ENCODE measurements at regions not wholly inside any gene's neighbourhood (a gene's known extent, or its start where the extent isn't known, plus 50 kb on each side); places are given as distances from the start of the nearest gene placed in this dataset.

- DNase-seq (ENCODE audit: low read depth in 1 of 2, low spot score in 1 of 2): no peak
These were observed 476.2 kb upstream of the RGMA start for GRCh38 chr15:93565201-93565600.

- DNase-seq (ENCODE audit: low read depth in 1 of 2, low spot score in 1 of 2): no peak
These were observed 474.2 kb upstream of the RGMA start for GRCh38 chr15:93563218-93563617.

- no peak for DNase-seq (ENCODE audit: low read depth in 1 of 2, low spot score in 1 of 2)
These were observed 473.5 kb upstream of the RGMA start for GRCh38 chr15:93562395-93563123.

- no peak for DNase-seq (ENCODE audit: low read depth in 1 of 2, low spot score in 1 of 2)
These were observed 468.7 kb upstream of the RGMA start for GRCh38 chr15:93557696-93558095.

GRCh38 chr15:93553167-93553935 lies 464.3 kb upstream of the RGMA start:
- DNase-seq (ENCODE audit: low read depth in 1 of 2, low spot score in 1 of 2): no peak

GRCh38 chr15:93543093-93543492 lies 454.1 kb upstream of the RGMA start:
- no peak for DNase-seq (ENCODE audit: low read depth in 1 of 2, low spot score in 1 of 2)

GRCh38 chr15:93527374-93528050 lies 438.5 kb upstream of the RGMA start:
- no peak for DNase-seq (ENCODE audit: low read depth in 1 of 2, low spot score in 1 of 2)

GRCh38 chr15:93524432-93524831 lies 435.4 kb upstream of the RGMA start:
- no peak for DNase-seq (ENCODE audit: low read depth in 1 of 2, low spot score in 1 of 2)

- DNase-seq (ENCODE audit: low read depth in 1 of 2, low spot score in 1 of 2): no peak
These were observed 434.5 kb upstream of the RGMA start for GRCh38 chr15:93523481-93523880.

GRCh38 chr15:93520206-93520605 lies 431.2 kb upstream of the RGMA start:
- DNase-seq (ENCODE audit: low read depth in 1 of 2, low spot score in 1 of 2): no peak

- DNase-seq (ENCODE audit: low read depth in 1 of 2, low spot score in 1 of 2): no peak
These were observed 430.6 kb upstream of the RGMA start for GRCh38 chr15:93519599-93519998.

GRCh38 chr15:93517176-93517575 lies 428.2 kb upstream of the RGMA start:
- no peak for DNase-seq (ENCODE audit: low read depth in 1 of 2, low spot score in 1 of 2)

- DNase-seq (ENCODE audit: low read depth in 1 of 2, low spot score in 1 of 2): no peak
These were observed 426.4 kb upstream of the RGMA start for GRCh38 chr15:93515256-93516051.

- DNase-seq (ENCODE audit: low read depth in 1 of 2, low spot score in 1 of 2): no peak
These were observed 417.6 kb upstream of the RGMA start for GRCh38 chr15:93506646-93507045.

- DNase-seq (ENCODE audit: low read depth in 1 of 2, low spot score in 1 of 2): no peak
These were observed 416.5 kb upstream of the RGMA start for GRCh38 chr15:93505506-93505905.

GRCh38 chr15:93501946-93502345 lies 412.9 kb upstream of the RGMA start:
- DNase-seq (ENCODE audit: low read depth in 1 of 2, low spot score in 1 of 2): no peak

GRCh38 chr15:93500155-93500554 lies 411.1 kb upstream of the RGMA start:
- DNase-seq (ENCODE audit: low read depth in 1 of 2, low spot score in 1 of 2): no peak

GRCh38 chr15:93497291-93497690 lies 408.3 kb upstream of the RGMA start:
- no peak for DNase-seq (ENCODE audit: low read depth in 1 of 2, low spot score in 1 of 2)

- no peak for DNase-seq (ENCODE audit: low read depth in 1 of 2, low spot score in 1 of 2)
These were observed 407.9 kb upstream of the RGMA start for GRCh38 chr15:93496888-93497287.

GRCh38 chr15:93495799-93496637 lies 407.0 kb upstream of the RGMA start:
- no peak for DNase-seq (ENCODE audit: low read depth in 1 of 2, low spot score in 1 of 2)

All from stimulated activated CD4-positive, alpha-beta T cell treated with anti-CD3 and anti-CD28 coated beads, Interleukin-15, amount 100 ng/mL, for 1 hour (primary cell).